ENCODE measurements at regions not wholly inside any gene's neighbourhood (a gene's known extent, or its start where the extent isn't known, plus 50 kb on each side); places are given as distances from the start of the nearest gene placed in this dataset.

GRCh38 chr18:26784599-26784998, 80.9 kb downstream of the AQP4 start:
- TF ChIP-seq CTCF (IDR thresholded peaks at IDR 0.05; ENCODE audit: poor library complexity) (no peak), EZH2 (IDR thresholded peaks at IDR 0.05; ENCODE audit: borderline replicate concordance) (no peak), EZH2phosphoT487 (IDR thresholded peaks at IDR 0.05; ENCODE audit: low read depth, severe bottlenecking, unreplicated experiment) (no peak)
